GM10266 (cell line): ENCODE measurements at regions not wholly inside any gene's neighbourhood (a gene's known extent, or its start where the extent isn't known, plus 50 kb on each side); places are given as distances from the start of the nearest gene placed in this dataset.

Experiments used
- DNase-seq: peaks from one replicate; pipeline ENCODE4 v3.0.0; 2012; ENCODE audit errors: extremely low spot score
- TF ChIP-seq, protein P1 (sequence below): IDR thresholded peaks from 2 replicates; pipeline ENCODE4 v1.5.1; 2012; ENCODE audit warnings: mild to moderate bottlenecking, low read depth; ENCODE audit not compliant: control insufficient read depth, insufficient read depth; ENCODE audit errors: missing control alignments

DNA sequence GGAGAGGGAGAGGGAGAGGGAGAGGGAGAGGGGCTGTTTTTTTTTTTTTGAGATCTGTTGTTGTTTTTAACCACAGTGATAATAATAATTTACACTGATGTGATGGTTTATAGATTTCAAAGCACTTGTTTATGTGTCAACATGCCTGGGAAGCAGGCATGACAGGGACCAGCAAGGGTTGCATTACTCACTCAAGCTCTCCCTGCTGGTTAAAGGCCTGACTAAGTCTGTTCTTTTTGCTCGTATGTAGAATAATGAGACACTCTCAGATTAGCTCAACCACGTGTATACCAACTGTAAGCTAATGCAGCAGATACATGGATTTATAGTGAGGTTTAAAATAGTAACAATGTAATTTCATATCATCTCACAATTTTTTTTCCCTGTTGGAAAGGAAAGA, 134.6 kb upstream of the BOD1L1 start:
- no peak for DNase-seq
- TF ChIP-seq, protein P1, sequence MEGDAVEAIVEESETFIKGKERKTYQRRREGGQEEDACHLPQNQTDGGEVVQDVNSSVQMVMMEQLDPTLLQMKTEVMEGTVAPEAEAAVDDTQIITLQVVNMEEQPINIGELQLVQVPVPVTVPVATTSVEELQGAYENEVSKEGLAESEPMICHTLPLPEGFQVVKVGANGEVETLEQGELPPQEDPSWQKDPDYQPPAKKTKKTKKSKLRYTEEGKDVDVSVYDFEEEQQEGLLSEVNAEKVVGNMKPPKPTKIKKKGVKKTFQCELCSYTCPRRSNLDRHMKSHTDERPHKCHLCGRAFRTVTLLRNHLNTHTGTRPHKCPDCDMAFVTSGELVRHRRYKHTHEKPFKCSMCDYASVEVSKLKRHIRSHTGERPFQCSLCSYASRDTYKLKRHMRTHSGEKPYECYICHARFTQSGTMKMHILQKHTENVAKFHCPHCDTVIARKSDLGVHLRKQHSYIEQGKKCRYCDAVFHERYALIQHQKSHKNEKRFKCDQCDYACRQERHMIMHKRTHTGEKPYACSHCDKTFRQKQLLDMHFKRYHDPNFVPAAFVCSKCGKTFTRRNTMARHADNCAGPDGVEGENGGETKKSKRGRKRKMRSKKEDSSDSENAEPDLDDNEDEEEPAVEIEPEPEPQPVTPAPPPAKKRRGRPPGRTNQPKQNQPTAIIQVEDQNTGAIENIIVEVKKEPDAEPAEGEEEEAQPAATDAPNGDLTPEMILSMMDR = no peak

DNA sequence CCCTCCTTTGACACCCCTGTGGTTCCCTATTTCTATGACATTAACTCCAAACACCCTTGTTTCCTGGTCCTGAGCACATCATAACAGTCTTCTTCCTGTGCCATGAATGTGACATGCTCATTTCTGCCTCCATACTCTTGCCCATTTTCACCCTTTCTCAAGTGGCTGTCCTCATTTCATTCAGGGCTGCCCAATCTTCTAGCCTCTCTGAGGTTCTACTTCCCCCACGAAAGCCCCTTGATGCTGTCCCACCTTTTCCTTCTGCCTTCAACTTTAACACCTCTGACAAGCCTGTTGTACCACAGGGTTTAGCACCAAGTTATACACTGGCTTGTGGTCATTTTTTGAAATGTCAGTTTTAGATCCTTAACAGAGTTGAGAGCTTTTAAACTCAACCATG, 136.2 kb upstream of the BOD1L1 start:
- DNase-seq = no peak
- TF ChIP-seq, protein P1 = no peak

DNA sequence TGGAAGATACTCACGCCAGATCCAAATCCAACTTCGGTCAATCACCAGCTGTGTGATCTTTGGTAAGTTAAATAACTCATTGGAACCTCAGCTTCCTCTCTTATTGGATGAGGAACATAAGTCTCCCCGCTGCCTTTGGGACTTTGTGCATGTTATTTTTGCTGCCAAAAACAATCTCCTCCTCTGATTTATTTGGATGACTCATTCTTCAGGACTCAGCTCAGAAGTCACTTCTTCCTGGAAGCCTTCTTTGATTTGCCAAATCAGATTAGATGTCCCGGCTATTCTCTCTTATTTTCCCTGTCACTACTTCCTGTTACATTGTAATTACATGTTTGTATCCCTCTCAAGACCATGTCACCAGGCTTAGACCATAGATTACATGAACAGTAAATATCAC, 138.0 kb upstream of the BOD1L1 start:
- TF ChIP-seq, protein P1 = no peak

DNA sequence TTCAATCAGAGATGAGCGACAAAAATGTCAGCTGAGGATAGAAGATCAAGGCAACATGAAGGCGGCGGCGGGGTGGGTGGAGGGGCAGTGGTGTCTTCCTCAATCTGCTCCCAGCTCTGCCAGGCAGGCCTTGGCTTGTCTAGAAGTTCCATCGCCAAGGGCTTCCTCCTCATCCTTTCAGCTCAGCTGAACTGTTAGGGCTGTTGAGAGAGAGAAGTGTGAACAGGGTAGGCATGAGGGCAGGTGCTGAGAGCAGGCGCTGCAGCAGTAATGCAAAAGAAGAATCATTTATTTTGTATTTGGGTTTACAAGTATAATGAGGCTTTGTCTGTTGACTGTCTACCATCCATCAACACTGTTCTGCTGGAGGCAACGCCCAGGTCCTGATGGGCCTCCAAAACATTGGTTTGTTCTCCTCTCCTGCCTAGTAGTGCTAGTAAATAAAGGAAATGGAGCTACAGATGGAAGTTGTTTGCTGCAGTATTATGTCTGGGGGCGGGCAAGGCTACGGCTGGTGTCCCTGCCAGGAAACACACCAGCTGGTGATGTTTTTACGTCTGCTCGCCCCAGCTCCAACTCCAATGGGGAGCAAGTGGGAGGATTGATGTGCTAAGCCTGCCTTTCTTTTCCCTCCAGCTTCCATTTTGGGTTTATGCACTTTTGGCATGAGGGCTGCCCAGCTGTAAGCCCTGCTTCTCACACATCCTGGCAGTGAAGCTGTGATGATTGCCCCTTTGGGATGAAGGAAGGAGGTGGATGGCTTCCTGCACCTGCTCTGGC, 139.4 kb upstream of the BOD1L1 start:
- no peak for DNase-seq
- TF ChIP-seq, protein P1 = no peak

More for the DNA sequence above, 138.0 kb upstream of the BOD1L1 start:
- no peak for DNase-seq

DNA sequence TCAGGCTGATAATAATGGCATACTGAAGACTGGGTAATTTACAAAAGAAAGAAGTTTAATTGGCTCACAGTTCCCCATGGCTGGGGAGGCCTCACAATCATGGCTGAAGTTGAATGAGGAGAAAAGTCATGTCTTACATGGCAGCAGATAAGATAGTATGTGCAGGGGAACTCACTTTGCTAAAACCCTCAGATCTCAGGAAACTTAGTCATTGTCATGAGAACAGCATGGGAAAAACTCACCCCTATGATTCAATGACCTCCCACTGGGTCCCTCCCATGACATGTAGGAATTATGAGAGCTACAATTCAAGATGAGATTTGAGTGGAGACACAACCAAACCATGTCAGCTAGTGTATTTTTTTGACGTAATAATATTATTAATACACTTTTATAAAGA, 149.8 kb upstream of the BOD1L1 start:
- DNase-seq = no peak
- TF ChIP-seq, protein P1 = no peak

DNA sequence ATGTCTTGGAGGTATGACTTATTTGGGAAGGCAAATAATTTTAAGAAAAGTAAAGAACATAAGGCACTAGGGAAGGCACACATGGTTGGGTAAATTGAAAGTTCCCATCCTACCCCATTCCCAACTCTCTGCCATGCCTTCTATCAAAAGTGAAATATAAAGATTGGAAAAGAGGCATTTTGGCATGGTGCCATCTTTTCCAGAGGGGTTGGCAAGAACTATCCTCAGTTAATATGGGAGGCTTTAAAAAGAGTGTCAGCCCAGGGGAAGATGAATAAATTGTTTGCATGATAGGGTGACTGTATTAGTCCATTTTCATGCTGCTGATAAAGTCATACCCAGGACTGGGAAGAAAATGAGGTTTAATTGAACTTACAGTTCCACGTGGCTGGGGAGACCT, 150.8 kb upstream of the BOD1L1 start:
- no peak for DNase-seq

DNA sequence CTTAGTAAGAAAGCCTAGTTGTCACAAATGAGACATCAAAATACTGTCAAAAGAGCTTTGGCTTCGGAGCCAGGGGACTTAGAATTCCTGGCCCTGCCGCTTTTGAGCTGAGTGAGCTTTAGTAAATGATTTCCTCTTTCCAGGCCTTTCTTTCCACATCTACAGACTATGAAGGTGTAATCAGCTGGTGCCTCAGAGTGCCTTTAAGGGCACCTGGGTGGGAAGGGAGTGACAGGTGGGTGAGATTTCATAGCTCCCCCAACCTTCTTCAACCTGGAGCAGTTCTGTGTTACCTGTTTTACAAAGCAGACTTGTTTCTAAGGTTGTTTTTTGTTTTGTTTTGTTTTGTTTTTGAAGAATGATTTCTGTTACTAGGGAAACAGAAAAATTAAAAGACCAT, 154.7 kb upstream of the BOD1L1 start:
- no peak for DNase-seq

More for the DNA sequence above, 150.8 kb upstream of the BOD1L1 start:
- TF ChIP-seq, protein P1 = no peak

More for the DNA sequence above, 154.7 kb upstream of the BOD1L1 start:
- TF ChIP-seq, protein P1 = no peak
